ENCODE measurements at regions not wholly inside any gene's neighbourhood (a gene's known extent, or its start where the extent isn't known, plus 50 kb on each side); places are given as distances from the start of the nearest gene placed in this dataset.

DNA sequence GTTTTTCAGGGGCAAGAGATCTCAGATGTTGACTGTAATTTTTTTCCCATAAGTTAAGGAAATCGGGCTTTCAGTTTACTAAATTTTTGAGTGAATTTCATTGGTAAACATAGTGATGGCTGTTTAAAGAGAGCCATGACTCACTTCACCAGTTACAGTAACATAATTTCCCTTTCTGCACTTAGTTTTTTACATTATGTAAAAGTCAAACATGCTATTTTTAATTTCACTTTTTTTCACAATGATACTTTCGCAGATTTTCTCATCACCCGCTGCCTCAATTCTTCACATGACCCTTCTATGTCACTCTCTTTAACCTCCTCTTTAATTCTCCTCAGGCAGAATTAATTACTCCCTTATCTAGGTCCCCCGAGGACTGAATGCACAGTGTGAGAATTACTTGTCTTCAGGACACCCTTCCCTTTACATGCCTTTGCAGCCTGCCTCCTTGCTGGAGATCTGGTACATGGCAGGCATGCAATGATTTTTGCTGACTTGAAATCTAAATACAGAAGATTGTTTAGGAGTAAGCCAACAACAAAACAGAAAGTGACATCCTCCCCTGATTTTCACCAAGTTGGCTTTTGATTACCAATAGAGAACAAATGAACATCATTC lies 217.5 kb upstream of the S1PR3 start:
- H3K27ac Mint-ChIP-seq (ENCODE audit: unreplicated experiment) = peak overlapping the region; percentile 72

GRCh38 chr9:88775037-88775471 lies 216.2 kb upstream of the S1PR3 start:
- no peaks in the 10 kb centered on the region for H3K9me3 Mint-ChIP-seq (ENCODE audit: unreplicated experiment)
- Histone ChIP-seq H3K4me1 (peaks cover 26% of the 10 kb centered on the region), H3K36me3 (ENCODE audit: control insufficient read depth, insufficient read depth, low read length) (no peaks in the 10 kb centered on the region), H3K27me3 (replicated peaks; ENCODE audit: control insufficient read depth, insufficient read depth, low read length) (no peaks in the 10 kb centered on the region), H3K4me3 (ENCODE audit: low read depth, low read length) (no peak overlapping the region), H3K9me3 (no peaks in the 10 kb centered on the region)
- no peak overlapping the region for H3K4me3 Mint-ChIP-seq (ENCODE audit: unreplicated experiment)
- ChIA-PET POLR2A (no interaction called here), CTCF (interaction anchor here (0.6 kb wide), 3 partner anchors 52 to 159 kb away, joined by 3 read pairs; no protein-coding TSS in a partner anchor)
- peaks cover 18% of the 10 kb centered on the region for H3K4me1 Mint-ChIP-seq (ENCODE audit: low read depth, unreplicated experiment)
- peak; percentile 24 to 35 for DNase-seq
- intact Hi-C loops (cut with micrococcal nuclease; ENCODE audit: unreplicated experiment) = no loop called here
- H3K27me3 Mint-ChIP-seq (ENCODE audit: insufficient read depth, unreplicated experiment) = no peaks in the 10 kb centered on the region
- peak overlapping the region; percentile 83 for H3K27ac Mint-ChIP-seq (ENCODE audit: unreplicated experiment)
- no peak for TF ChIP-seq CTCF (IDR thresholded peaks at IDR 0.05; ENCODE audit: insufficient read depth in 1 of 2, low read depth in 1 of 2, low read length in 1 of 2, severe bottlenecking in 1 of 2, unreplicated experiment in 1 of 2)
- BruUV-seq (replicated peaks) = no TSS peak
- H3K36me3 Mint-ChIP-seq (ENCODE audit: insufficient read depth, unreplicated experiment) = no peaks in the 10 kb centered on the region

More for the DNA sequence above, 217.5 kb upstream of the S1PR3 start:
- no peak for DNase-seq
- Mint-ChIP-seq H3K4me3 (ENCODE audit: unreplicated experiment) (no peak overlapping the region), H3K9me3 (ENCODE audit: unreplicated experiment) (no peaks in the 10 kb centered on the region), H3K27me3 (ENCODE audit: insufficient read depth, unreplicated experiment) (no peaks in the 10 kb centered on the region), H3K36me3 (ENCODE audit: insufficient read depth, unreplicated experiment) (no peaks in the 10 kb centered on the region), H3K4me1 (ENCODE audit: low read depth, unreplicated experiment) (peaks cover 18% of the 10 kb centered on the region)
- CTCF ChIA-PET = no interaction called here
- no peak for TF ChIP-seq CTCF (IDR thresholded peaks at IDR 0.05; ENCODE audit: insufficient read depth in 1 of 2, low read depth in 1 of 2, low read length in 1 of 2, severe bottlenecking in 1 of 2, unreplicated experiment in 1 of 2)
- Histone ChIP-seq H3K36me3 (ENCODE audit: control insufficient read depth, insufficient read depth, low read length) (no peaks in the 10 kb centered on the region), H3K9me3 (no peaks in the 10 kb centered on the region), H3K27me3 (replicated peaks; ENCODE audit: control insufficient read depth, insufficient read depth, low read length) (no peaks in the 10 kb centered on the region), H3K4me3 (ENCODE audit: low read depth, low read length) (no peak overlapping the region), H3K4me1 (peaks cover 26% of the 10 kb centered on the region)
- intact Hi-C loops (cut with micrococcal nuclease; ENCODE audit: unreplicated experiment) = no loop called here
- POLR2A ChIA-PET = no interaction called here
- no TSS peak for BruUV-seq (replicated peaks)

DNA sequence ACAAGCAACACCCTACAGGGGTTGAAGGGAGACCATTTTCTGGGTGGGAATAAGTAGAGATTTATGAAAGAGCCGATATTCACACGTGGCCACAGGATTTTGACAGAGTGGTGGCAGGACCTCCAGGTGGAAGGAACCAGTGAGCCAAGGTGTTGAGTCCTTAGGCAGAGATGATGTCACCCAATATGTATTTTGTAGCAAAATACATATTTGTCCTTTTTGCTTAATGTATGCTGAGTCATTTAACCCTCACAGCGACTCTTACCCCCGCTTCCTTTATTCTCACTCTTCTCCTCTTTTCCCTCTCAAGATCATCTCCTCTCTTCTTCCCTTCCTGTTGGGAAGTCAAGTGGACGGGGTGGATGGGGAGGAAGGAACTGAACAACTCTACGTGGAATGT lies 215.7 kb upstream of the S1PR3 start:
- Mint-ChIP-seq H3K27me3 (ENCODE audit: insufficient read depth, unreplicated experiment) (no peaks in the 10 kb centered on the region), H3K4me1 (ENCODE audit: low read depth, unreplicated experiment) (peaks cover 18% of the 10 kb centered on the region), H3K27ac (ENCODE audit: unreplicated experiment) (peak overlapping the region; percentile 83), H3K36me3 (ENCODE audit: insufficient read depth, unreplicated experiment) (no peaks in the 10 kb centered on the region), H3K9me3 (ENCODE audit: unreplicated experiment) (no peaks in the 10 kb centered on the region), H3K4me3 (ENCODE audit: unreplicated experiment) (no peak overlapping the region)
- CTCF ChIA-PET = interaction anchor here (0.6 kb wide), 1 partner anchor 115 kb away, joined by 3 read pairs; no protein-coding TSS in a partner anchor
- POLR2A ChIA-PET = no interaction called here
- peaks cover 26% of the 10 kb centered on the region for H3K4me1 ChIP-seq
- intact Hi-C loops (cut with micrococcal nuclease; ENCODE audit: unreplicated experiment) = no loop called here
- no peaks in the 10 kb centered on the region for H3K36me3 ChIP-seq (ENCODE audit: control insufficient read depth, insufficient read depth, low read length)
- H3K27me3 ChIP-seq (replicated peaks; ENCODE audit: control insufficient read depth, insufficient read depth, low read length) = no peaks in the 10 kb centered on the region
- no peak for DNase-seq
- TF ChIP-seq CTCF (IDR thresholded peaks at IDR 0.05; ENCODE audit: insufficient read depth in 1 of 2, low read depth in 1 of 2, low read length in 1 of 2, severe bottlenecking in 1 of 2, unreplicated experiment in 1 of 2) = no peak
- H3K9me3 ChIP-seq = no peaks in the 10 kb centered on the region
- no TSS peak for BruUV-seq (replicated peaks)
- H3K4me3 ChIP-seq (ENCODE audit: low read depth, low read length) = no peak overlapping the region

Measured in Caco-2 (cell line).